GM21528 (cell line): ENCODE measurements at regions not wholly inside any gene's neighbourhood (a gene's known extent, or its start where the extent isn't known, plus 50 kb on each side); places are given as distances from the start of the nearest gene placed in this dataset.

ENCODE experiments used
- ATAC-seq: cut with Tn5 transposase; IDR thresholded peaks from one replicate; pipeline ENCODE4 v1.9.1; 2021; ENCODE audit warnings: mild to moderate bottlenecking, moderate library complexity; ENCODE audit not compliant: unreplicated experiment, low FRiP score

GRCh38 chr2:19786408-19787058, 115.2 kb downstream of the TTC32 start:
- ATAC-seq = peak; percentile 68

GRCh38 chr2:19785867-19786266, 115.9 kb downstream of the TTC32 start:
- no peak for ATAC-seq

DNA sequence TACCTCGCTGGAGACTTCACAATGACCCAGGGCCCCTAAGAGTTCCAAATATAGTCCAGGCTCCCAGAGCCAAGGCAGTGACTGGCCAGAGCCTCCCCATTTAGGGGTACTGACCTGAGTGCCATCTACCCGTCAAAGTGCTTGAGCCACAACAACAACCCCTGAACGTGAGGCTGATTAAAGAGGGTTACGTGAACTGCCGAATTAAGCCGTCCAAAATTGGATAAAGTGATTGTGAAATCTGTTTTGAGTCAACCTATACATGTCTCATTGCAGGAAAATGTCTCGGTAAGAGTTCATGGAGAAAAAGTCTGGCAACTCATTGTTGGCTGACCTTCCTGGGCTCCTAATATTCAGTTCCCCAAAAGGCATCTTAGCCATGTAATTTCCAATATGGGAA, 116.3 kb downstream of the TTC32 start:
- no peak for ATAC-seq

GRCh38 chr2:19784456-19784855, 117.3 kb downstream of the TTC32 start:
- no peak for ATAC-seq

- no peak for ATAC-seq
Observed at GRCh38 chr2:19783935-19784334, 117.8 kb downstream of the TTC32 start.

- no peak for ATAC-seq
Observed at GRCh38 chr2:19776941-19777514, 124.8 kb downstream of the TTC32 start.

- no peak for ATAC-seq
Observed at GRCh38 chr2:19775838-19776237, 125.9 kb downstream of the TTC32 start.

- no peak for ATAC-seq
Observed at GRCh38 chr2:19775315-19775714, 126.5 kb downstream of the TTC32 start.

DNA sequence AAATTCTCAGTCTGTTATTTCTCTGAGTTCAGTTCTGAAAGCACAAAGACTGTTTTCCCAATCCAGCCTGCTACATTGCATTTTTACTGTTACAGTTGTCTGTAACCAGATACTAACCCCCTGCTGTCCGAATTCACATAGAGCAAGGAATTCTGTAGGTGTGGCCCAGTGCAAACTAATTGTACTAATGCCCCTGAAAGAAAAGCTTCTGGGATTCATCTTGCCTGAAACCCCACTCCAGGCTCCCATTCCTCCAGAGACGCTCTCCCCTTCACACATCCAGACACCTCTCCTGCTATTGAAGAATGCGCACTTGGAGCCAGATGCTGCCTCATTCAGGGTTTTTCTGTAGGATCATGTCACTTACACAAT, 127.0 kb downstream of the TTC32 start:
- ATAC-seq = no peak

GRCh38 chr2:19772981-19773380, 128.8 kb downstream of the TTC32 start:
- no peak for ATAC-seq

DNA sequence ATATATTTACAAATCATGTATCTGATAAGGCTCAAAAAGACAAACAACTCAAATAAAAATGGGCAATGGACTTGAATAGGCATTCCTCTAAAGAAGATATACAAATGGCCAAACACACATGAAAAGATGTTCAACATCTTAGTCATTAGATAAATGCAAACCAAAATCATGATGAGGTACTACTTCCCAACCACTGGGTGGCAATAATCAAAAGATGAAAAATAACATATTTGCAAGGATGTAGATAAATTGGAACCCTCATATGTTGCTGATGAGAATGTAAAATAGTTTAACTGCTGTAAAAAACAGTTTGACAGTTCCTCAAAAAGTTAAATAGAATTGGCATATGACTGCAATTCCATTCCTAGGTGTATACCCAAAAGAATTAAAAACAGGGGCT, 132.3 kb downstream of the TTC32 start:
- ATAC-seq = no peak

DNA sequence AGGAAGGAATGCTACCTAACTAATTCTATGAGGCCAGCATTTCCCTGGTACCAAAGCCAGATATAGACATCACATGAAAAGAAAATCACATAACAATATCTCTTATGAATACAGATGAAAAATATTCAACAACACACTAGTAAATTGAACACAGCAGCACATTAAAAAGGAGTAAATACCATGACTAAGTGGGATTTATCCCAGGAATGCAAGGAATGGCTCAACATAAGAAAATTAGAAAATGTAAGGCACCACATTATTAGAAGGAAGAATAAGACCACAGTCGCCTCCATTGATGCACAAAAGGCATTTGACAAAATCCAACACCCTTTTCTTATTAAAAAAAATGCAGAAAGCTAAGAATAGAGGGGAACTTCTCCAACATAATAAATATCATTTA, 133.9 kb downstream of the TTC32 start:
- no peak for ATAC-seq

DNA sequence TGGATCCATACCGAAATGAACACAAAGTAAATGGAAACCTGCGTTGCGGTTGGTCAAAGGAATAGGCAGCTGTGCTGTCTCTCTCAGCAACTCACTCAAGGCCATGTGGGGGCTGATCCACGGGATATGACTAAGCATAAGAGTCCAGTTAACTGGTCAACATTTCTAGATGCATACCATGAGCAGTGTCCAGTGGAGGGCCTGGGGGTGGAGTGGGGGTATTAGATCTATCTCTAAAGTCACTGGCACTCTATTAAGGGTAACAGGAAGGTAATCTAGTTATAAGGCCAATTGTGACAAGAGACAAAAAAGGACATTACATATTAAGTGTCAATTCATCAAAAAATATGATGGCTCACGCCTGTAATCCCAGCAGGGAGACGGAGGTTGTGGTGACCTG, 136.8 kb downstream of the TTC32 start:
- no peak for ATAC-seq

GRCh38 chr2:19763731-19764130, 138.1 kb downstream of the TTC32 start:
- no peak for ATAC-seq

- ATAC-seq = no peak
Observed at GRCh38 chr2:19762959-19763605, 138.7 kb downstream of the TTC32 start.

DNA sequence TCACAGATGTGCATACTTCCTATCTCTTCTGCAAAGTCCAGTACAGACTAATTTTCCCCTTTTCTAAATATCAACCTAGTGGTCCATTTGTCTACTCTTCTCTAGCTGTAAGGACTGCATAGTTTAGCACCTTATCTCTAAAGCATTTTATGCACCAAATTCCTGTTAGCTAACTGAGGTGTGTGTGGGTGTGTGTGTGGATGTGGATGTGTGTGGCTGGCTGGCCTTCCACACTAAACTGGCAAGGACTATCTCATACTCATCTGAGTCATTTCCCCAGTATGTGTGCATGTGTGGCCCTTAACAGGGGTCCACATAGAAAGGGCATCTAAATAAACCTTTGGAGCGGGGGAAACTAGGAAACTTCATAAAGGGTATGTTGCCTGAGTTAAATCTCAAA, 139.6 kb downstream of the TTC32 start:
- ATAC-seq = no peak

- no peak for ATAC-seq
Observed at GRCh38 chr2:19759880-19760279, 141.9 kb downstream of the TTC32 start.

DNA sequence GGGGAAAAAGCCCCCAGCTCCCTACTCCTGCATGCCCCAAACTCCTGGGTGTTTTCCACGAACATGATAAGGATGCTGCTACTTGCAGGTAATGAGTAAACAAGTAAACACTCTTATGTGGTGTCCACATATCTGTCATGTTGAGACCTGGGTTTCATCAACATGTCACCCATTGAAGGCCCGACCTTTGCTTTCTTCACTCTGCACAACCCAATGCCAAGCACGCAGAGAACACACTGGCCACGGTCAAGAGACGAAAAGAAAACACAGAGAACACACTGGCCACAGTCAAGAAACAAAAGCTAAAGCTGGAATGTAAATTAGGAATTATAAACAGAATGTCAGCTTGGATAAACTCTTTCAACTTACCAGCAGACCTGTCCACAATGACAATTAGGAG, 143.1 kb downstream of the TTC32 start:
- ATAC-seq = no peak

- ATAC-seq = no peak
Observed at GRCh38 chr2:19757586-19757985, 144.2 kb downstream of the TTC32 start.

GRCh38 chr2:19754907-19755306, 146.9 kb downstream of the TTC32 start:
- ATAC-seq = no peak

DNA sequence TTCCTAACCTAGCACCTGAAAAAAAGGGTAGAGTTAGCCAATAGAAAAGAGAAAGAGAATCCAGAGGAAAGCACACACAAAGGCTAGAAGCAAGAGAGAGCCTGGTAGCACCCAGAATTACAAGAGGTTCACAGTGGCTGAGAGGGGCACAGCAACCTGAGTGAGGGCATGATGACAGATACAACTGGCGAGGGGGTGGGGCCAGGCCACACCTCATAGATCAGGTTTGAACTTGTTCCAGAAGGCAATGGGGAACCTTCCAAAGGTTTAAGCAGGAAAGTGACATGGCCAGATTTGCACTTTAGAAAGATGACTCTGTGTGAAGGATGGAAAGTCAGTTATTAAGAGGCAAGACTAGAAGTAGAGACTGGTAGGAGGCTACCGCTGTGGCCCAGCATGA, 148.0 kb downstream of the TTC32 start:
- ATAC-seq = no peak

GRCh38 chr2:19753314-19753713, 148.5 kb downstream of the TTC32 start:
- no peak for ATAC-seq
